Omental fat pad (tissue), 3 donors: ENCODE measurements at regions not wholly inside any gene's neighbourhood (a gene's known extent, or its start where the extent isn't known, plus 50 kb on each side); places are given as distances from the start of the nearest gene placed in this dataset.

Experiments used
- ATAC-seq: fragments of 150-250 bp; one replicate; pipeline ENCODE4 v1.9.1; 2016; ENCODE audit warnings: mild to moderate bottlenecking, moderate library complexity; ENCODE audit not compliant: low FRiP score
- DNase-seq: peaks from one replicate; pipeline ENCODE4 v3.0.0-alpha.2; 2019; ENCODE audit warnings: low spot score
- TF ChIP-seq, protein P1 (sequence below), 3 donors: fragments of 450-650 bp; IDR thresholded peaks; one replicate each; pipeline ENCODE4 v1.5.1; 2016 to 2017; ENCODE audit warnings: antibody characterized with exemption in 3 of 3, mild to moderate bottlenecking in 3 of 3, moderate library complexity in 2 of 3

DNA sequence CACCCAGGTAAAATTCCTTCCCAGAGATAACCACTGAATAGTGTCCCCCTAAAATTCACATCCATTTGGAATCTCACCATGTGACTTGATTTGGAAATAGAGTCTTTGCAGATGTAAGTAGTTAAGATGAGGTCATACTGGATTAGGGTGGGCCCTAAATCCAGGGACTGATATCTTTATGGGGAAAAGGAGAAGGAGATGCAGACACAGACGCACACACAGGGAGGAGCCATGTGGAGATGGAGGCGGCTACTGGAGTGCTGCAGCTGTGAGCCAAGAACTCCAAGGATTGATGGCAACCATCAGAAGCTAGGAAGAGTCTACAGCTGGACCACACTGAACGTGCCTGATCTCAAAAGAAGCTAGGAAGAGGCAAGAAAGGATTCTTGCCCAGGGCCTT is 96.6 kb upstream of the SRD5A3 start:
- TF ChIP-seq, protein P1, sequence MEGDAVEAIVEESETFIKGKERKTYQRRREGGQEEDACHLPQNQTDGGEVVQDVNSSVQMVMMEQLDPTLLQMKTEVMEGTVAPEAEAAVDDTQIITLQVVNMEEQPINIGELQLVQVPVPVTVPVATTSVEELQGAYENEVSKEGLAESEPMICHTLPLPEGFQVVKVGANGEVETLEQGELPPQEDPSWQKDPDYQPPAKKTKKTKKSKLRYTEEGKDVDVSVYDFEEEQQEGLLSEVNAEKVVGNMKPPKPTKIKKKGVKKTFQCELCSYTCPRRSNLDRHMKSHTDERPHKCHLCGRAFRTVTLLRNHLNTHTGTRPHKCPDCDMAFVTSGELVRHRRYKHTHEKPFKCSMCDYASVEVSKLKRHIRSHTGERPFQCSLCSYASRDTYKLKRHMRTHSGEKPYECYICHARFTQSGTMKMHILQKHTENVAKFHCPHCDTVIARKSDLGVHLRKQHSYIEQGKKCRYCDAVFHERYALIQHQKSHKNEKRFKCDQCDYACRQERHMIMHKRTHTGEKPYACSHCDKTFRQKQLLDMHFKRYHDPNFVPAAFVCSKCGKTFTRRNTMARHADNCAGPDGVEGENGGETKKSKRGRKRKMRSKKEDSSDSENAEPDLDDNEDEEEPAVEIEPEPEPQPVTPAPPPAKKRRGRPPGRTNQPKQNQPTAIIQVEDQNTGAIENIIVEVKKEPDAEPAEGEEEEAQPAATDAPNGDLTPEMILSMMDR (IDR thresholded peaks at IDR 0.05): no peak
- ATAC-seq (no peak), DNase-seq (no peak)

- TF ChIP-seq, protein P1 (IDR thresholded peaks at IDR 0.05): no peak
- ATAC-seq: peak; percentile 70
- no peak for DNase-seq
Observed at GRCh38 chr4:55251342-55251741, 94.7 kb upstream of the SRD5A3 start.

GRCh38 chr4:55251896-55252295 is 94.1 kb upstream of the SRD5A3 start:
- TF ChIP-seq, protein P1 (IDR thresholded peaks at IDR 0.05): no peak
- no peak for ATAC-seq
- no peak for DNase-seq

GRCh38 chr4:55253948-55254593 is 92.0 kb upstream of the SRD5A3 start:
- no peak for DNase-seq
- TF ChIP-seq, protein P1 (IDR thresholded peaks at IDR 0.05): no peak
- ATAC-seq: no peak

DNA sequence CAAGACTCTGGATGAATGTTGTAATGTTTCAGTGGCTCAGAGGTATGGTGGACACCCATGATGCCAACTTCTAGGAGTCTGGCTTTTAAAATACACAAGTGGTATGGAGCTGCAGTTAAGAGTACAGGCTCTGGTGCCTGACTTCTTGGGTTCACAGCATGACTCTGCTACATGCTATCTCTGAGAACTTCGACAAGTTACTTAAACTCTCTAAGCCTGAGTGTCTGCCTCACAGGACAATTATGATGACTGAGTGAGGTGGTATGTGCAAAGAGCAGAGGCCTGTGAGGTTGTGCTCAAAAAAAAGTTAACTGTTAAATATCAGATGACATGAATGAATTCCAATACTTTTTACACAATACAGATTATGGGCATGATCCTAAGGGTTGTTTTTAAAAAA is 90.9 kb upstream of the SRD5A3 start:
- TF ChIP-seq, protein P1 (IDR thresholded peaks at IDR 0.05): no peak
- ATAC-seq (no peak), DNase-seq (no peak)

GRCh38 chr4:55256787-55257186 is 89.3 kb upstream of the SRD5A3 start:
- no peak for DNase-seq

More at GRCh38 chr4:55256787-55257186, 89.3 kb upstream of the SRD5A3 start:
- ATAC-seq: no peak
- TF ChIP-seq, protein P1 (IDR thresholded peaks at IDR 0.05): no peak
